H9 (cell line): ENCODE measurements at regions not wholly inside any gene's neighbourhood (a gene's known extent, or its start where the extent isn't known, plus 50 kb on each side); places are given as distances from the start of the nearest gene placed in this dataset.

Source experiments
- DNase-seq: peaks from one replicate; pipeline ENCODE4 v3.0.0-alpha.2; 2017
- H2AFZ ChIP-seq: one replicate; pipeline ENCODE4 v1.6.1; 2013; ENCODE audit warnings: mild to moderate bottlenecking, low read length, control low read depth, moderate library complexity
- H2AK5ac ChIP-seq: 2 replicates; pipeline ENCODE4 v1.6.1; 2013; ENCODE audit warnings: low read length, control low read depth, mixed read lengths; ENCODE audit not compliant: insufficient read length
- H2BK120ac ChIP-seq: one replicate; pipeline ENCODE4 v1.6.1; 2013; ENCODE audit warnings: low read depth, mild to moderate bottlenecking, low read length, control low read depth, inconsistent platforms; ENCODE audit not compliant: poor library complexity, severe bottlenecking
- H2BK12ac ChIP-seq: 2 replicates; pipeline ENCODE4 v1.6.1; 2013; ENCODE audit warnings: low read length, control low read depth, mixed read lengths, low read depth; ENCODE audit not compliant: insufficient read length
- H2BK15ac ChIP-seq: 2 replicates; pipeline ENCODE4 v1.6.1; 2013; ENCODE audit warnings: low read depth, low read length, control low read depth
- H2BK20ac ChIP-seq: one replicate; pipeline ENCODE4 v1.6.1; 2013; ENCODE audit warnings: low read depth, mild to moderate bottlenecking, low read length, control low read depth, inconsistent platforms; ENCODE audit not compliant: poor library complexity, severe bottlenecking
- H2BK5ac ChIP-seq: 2 replicates; pipeline ENCODE4 v1.6.1; 2013; ENCODE audit warnings: low read length, control low read depth, mixed read lengths; ENCODE audit not compliant: insufficient read length
- H3K14ac ChIP-seq: 2 replicates; pipeline ENCODE4 v1.6.1; 2013; ENCODE audit warnings: low read length, control low read depth; ENCODE audit not compliant: insufficient read depth
- H3K18ac ChIP-seq: 2 replicates; pipeline ENCODE4 v1.6.1; 2013; ENCODE audit warnings: low read depth, mild to moderate bottlenecking, mixed read lengths, low read length, control low read depth; ENCODE audit not compliant: insufficient read length
- H3K23ac ChIP-seq: 2 replicates; pipeline ENCODE4 v1.6.1; 2013; ENCODE audit warnings: low read length, control low read depth, mixed read lengths, low read depth; ENCODE audit not compliant: insufficient read length
- H3K23me2 ChIP-seq: 2 replicates; pipeline ENCODE4 v1.6.1; 2013; ENCODE audit warnings: low read depth, mild to moderate bottlenecking, mixed read lengths, low read length, control low read depth; ENCODE audit not compliant: insufficient read length, poor library complexity, severe bottlenecking
- H3K27ac ChIP-seq: 2 replicates; pipeline ENCODE4 v1.5.1; 2013; ENCODE audit warnings: low read length, control low read depth, mixed read lengths, low read depth; ENCODE audit not compliant: insufficient read length
- H3K27me3 ChIP-seq: 2 replicates; pipeline ENCODE4 v1.6.1; 2013; ENCODE audit warnings: low read length, control low read depth, inconsistent platforms; ENCODE audit not compliant: insufficient read depth
- H3K4ac ChIP-seq: 2 replicates; pipeline ENCODE4 v1.6.1; 2013; ENCODE audit warnings: low read depth, mild to moderate bottlenecking, control low read depth, inconsistent platforms, low read length, moderate library complexity
- H3K4me1 ChIP-seq: 2 replicates; pipeline ENCODE4 v1.6.1; 2013; ENCODE audit warnings: low read length, control low read depth, inconsistent platforms; ENCODE audit not compliant: insufficient read depth
- H3K4me2 ChIP-seq: 2 replicates; pipeline ENCODE4 v1.6.1; 2013; ENCODE audit warnings: low read length, control low read depth, mixed read lengths; ENCODE audit not compliant: insufficient read length, insufficient read depth
- H3K56ac ChIP-seq: 2 replicates; pipeline ENCODE4 v1.6.1; 2013; ENCODE audit warnings: low read depth, mild to moderate bottlenecking, mixed read lengths, low read length, control low read depth; ENCODE audit not compliant: insufficient read length
- H3K79me1 ChIP-seq: 2 replicates; pipeline ENCODE4 v1.6.1; 2013; ENCODE audit warnings: low read depth, mild to moderate bottlenecking, moderate library complexity, low read length, control low read depth, inconsistent platforms; ENCODE audit not compliant: insufficient read depth, poor library complexity, severe bottlenecking
- H3K79me2 ChIP-seq: 2 replicates; pipeline ENCODE4 v1.6.1; 2013; ENCODE audit warnings: low read length, control low read depth, inconsistent platforms; ENCODE audit not compliant: insufficient read depth
- H3K9ac ChIP-seq: 2 replicates; pipeline ENCODE4 v1.6.1; 2013; ENCODE audit warnings: low read length, control low read depth, mixed read lengths; ENCODE audit not compliant: insufficient read length; ENCODE audit errors: extremely low read depth
- H3K9me3 ChIP-seq: one replicate; pipeline ENCODE4 v1.6.1; 2013; ENCODE audit warnings: low read depth, low read length, inconsistent platforms; ENCODE audit not compliant: control insufficient read depth
- H3T11ph ChIP-seq: one replicate; pipeline ENCODE4 v1.6.1; 2013; ENCODE audit warnings: mild to moderate bottlenecking, low read length, control low read depth, inconsistent platforms
- H4K20me1 ChIP-seq: one replicate; pipeline ENCODE4 v1.6.1; 2013; ENCODE audit not compliant: control insufficient read depth, insufficient read length, insufficient read depth
- H4K5ac ChIP-seq: 2 replicates; pipeline ENCODE4 v1.6.1; 2013; ENCODE audit warnings: low read depth, mild to moderate bottlenecking, mixed read lengths, low read length, control low read depth; ENCODE audit not compliant: insufficient read length
- H4K8ac ChIP-seq: replicated peaks from 2 replicates; pipeline ENCODE4 v1.6.1; 2013; ENCODE audit warnings: low read length, control low read depth, mixed read lengths, low read depth; ENCODE audit not compliant: insufficient read length
- H4K91ac ChIP-seq: 2 replicates; pipeline ENCODE4 v1.6.1; 2013; ENCODE audit warnings: low read depth, mild to moderate bottlenecking, moderate library complexity, mixed read lengths, low read length, control low read depth; ENCODE audit not compliant: insufficient read length
- H3K27ac Mint-ChIP-seq, 3 experiments: 2 replicates in 2 of 3; 3 replicates in 1 of 3; pipeline ENCODE4 v1.8.0; 2020 to 2021; ENCODE audit warnings: mixed read lengths in 3 of 3, mild to moderate bottlenecking in 1 of 3, moderate library complexity in 1 of 3
- H3K27me3 Mint-ChIP-seq: 2 replicates; pipeline ENCODE4 v1.8.0; 2021; ENCODE audit warnings: low read depth, mild to moderate bottlenecking, moderate library complexity, mixed read lengths
- H3K36me3 Mint-ChIP-seq, 3 experiments: 2 replicates in 2 of 3; 3 replicates in 1 of 3; pipeline ENCODE4 v1.8.0; 2020 to 2021; ENCODE audit warnings: low read depth in 3 of 3, mixed read lengths in 3 of 3; ENCODE audit not compliant: insufficient read depth in 1 of 3
- H3K4me1 Mint-ChIP-seq, 2 experiments: 2 replicates each; pipeline ENCODE4 v1.8.0; 2020; ENCODE audit warnings: mixed read lengths in 2 of 2
- H3K4me3 Mint-ChIP-seq, 2 experiments: 2 replicates in 1 of 2; 3 replicates in 1 of 2; pipeline ENCODE4 v1.8.0; 2020 to 2021; ENCODE audit warnings: mild to moderate bottlenecking in 2 of 2, mixed read lengths in 2 of 2, moderate library complexity in 1 of 2
- H3K9me3 Mint-ChIP-seq, 2 experiments: 2 replicates in 1 of 2; 3 replicates in 1 of 2; pipeline ENCODE4 v1.8.0; 2020; ENCODE audit warnings: mild to moderate bottlenecking in 2 of 2, mixed read lengths in 2 of 2, moderate library complexity in 1 of 2
- WGBS: extraction: QIAGEN DNeasy Blood & Tissue Kit; methylation state at CpG from one replicate; pipeline ENCODE4 v1.1.7; 2013; ENCODE audit warnings: missing lambda C conversion rate, low lambda C conversion rate, mixed read lengths; ENCODE audit not compliant: insufficient read length; ENCODE audit errors: extremely low coverage; 5-methylcytosine and 5-hydroxymethylcytosine counted together
- TF ChIP-seq, protein P1 (sequence below): fragments of 200-600 bp; sonication (generic); conservative IDR thresholded peaks from 3 replicates; pipeline ENCODE4 v1.8.0; 2021; ENCODE audit warnings: antibody characterized with exemption, mild to moderate bottlenecking

DNA sequence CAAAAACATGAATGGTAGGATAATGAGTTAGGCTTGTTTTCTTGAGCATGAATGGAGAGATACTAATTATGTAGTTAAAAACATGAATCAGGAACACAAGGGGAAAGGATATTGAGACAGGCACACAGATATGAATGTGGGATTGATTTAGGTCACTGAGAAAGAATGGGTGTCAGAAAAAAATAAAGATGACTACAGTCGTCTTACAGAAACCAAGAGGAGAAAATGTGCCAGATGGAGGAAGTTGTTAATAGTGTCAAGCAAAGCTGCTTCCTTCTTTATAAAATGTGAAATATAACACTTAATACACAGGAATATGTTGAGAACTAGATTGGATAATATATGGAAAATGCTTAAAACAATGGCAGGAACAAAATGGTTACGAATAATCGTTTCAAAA, 173.3 kb upstream of the BET1 start:
- H3K27me3 Mint-ChIP-seq: no peaks in the 10 kb centered on the region
- H3K27ac Mint-ChIP-seq: no peak overlapping the region
- Histone ChIP-seq H3K27ac (no peak overlapping the region), H3T11ph (no peak overlapping the region), H3K18ac (no peak overlapping the region), H2BK20ac (no peak overlapping the region), H2BK5ac (no peak overlapping the region), H3K4me1 (no peaks in the 10 kb centered on the region), H2AK5ac (no peak overlapping the region), H3K79me1 (no peaks in the 10 kb centered on the region), H2BK12ac (no peak overlapping the region), H4K8ac (no peak overlapping the region), H3K23ac (no peak overlapping the region), H3K79me2 (no peaks in the 10 kb centered on the region), H2AFZ (no peak overlapping the region), H3K4ac (no peak overlapping the region), H3K14ac (no peak overlapping the region), H3K9me3 (peaks cover 7% of the 10 kb centered on the region), H3K9ac (no peak overlapping the region), H3K56ac (no peak overlapping the region), H3K4me2 (no peak overlapping the region), H4K5ac (no peak overlapping the region), H2BK120ac (no peak overlapping the region), H4K91ac (no peak overlapping the region), H2BK15ac (no peak overlapping the region), H4K20me1 (no peaks in the 10 kb centered on the region), H3K27me3 (no peaks in the 10 kb centered on the region), H3K23me2 (no peaks in the 10 kb centered on the region)
- H3K4me3 Mint-ChIP-seq: no peak overlapping the region
- no CpG with 5 or more reads among the region's 3 CpGs for WGBS
- TF ChIP-seq, protein P1, sequence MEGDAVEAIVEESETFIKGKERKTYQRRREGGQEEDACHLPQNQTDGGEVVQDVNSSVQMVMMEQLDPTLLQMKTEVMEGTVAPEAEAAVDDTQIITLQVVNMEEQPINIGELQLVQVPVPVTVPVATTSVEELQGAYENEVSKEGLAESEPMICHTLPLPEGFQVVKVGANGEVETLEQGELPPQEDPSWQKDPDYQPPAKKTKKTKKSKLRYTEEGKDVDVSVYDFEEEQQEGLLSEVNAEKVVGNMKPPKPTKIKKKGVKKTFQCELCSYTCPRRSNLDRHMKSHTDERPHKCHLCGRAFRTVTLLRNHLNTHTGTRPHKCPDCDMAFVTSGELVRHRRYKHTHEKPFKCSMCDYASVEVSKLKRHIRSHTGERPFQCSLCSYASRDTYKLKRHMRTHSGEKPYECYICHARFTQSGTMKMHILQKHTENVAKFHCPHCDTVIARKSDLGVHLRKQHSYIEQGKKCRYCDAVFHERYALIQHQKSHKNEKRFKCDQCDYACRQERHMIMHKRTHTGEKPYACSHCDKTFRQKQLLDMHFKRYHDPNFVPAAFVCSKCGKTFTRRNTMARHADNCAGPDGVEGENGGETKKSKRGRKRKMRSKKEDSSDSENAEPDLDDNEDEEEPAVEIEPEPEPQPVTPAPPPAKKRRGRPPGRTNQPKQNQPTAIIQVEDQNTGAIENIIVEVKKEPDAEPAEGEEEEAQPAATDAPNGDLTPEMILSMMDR: no peak
- no peak for DNase-seq
- no peaks in the 10 kb centered on the region for H3K4me1 Mint-ChIP-seq
- H3K36me3 Mint-ChIP-seq: no peaks in the 10 kb centered on the region
- H3K9me3 Mint-ChIP-seq: no peaks in the 10 kb centered on the region
